GM21526 (cell line): ENCODE measurements at regions not wholly inside any gene's neighbourhood (a gene's known extent, or its start where the extent isn't known, plus 50 kb on each side); places are given as distances from the start of the nearest gene placed in this dataset.

Source experiments
- ATAC-seq: cut with Tn5 transposase; IDR thresholded peaks from one replicate; pipeline ENCODE4 v1.9.1; 2021; ENCODE audit warnings: moderate library complexity; ENCODE audit not compliant: unreplicated experiment, low FRiP score

DNA sequence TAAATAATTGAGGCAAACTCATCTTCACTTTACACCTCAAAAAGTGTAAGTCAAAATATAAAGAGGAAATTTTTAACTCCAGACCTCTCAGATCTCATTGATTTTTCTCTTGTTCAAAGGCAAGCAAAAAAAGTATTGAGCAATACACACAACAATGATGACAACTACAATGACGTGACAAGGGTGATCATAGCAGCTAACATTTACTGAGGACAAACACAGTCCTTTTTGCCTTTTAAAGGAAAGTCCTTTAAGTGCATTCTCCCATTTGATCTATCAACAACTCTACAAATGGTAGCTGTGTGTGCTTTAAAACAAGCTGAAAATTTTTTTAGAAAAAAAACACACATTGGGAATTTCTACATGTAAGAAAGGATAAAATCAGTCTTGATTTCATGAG is 123.5 kb upstream of the CTAGE1 start:
- no peak for ATAC-seq

DNA sequence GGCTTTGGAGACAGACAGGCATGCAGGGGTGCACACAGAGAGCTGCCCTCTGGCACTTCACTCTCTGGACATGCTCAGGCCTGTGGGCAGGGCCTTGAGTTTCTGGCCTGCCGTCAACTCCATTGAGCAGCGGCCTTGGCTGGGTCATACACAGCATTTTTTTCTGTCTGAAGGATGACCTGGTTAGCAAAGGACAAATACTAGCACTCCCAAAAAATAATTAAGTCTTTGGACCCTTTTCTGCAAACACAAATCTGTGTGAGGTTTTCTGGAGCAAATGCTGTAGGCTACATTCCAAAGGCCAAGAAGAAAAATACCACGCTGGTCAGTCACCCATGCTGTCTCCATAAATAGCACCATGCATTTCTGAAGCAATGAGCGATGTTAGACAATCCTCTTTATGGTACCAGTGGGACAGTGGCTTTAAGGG is 124.7 kb upstream of the CTAGE1 start:
- no peak for ATAC-seq

DNA sequence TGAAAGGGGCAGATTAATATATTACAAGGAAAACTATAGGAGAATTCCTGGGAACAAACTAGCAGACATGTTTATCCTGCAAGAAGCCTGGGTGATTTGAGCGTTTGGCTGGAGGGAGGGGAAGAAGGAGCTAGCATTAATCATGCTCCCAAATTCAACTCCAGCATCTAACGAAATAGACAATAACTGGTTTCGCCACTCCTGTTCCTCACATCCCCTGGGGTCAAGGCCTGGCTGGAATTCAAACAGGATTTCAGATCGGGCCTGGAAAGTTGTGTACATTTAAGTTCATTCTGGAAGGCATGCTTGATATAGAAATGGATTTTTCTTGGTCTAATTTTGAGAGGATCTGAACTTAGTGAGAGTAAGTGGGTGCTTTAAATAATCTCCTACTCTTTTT is 126.1 kb upstream of the CTAGE1 start:
- no peak for ATAC-seq

DNA sequence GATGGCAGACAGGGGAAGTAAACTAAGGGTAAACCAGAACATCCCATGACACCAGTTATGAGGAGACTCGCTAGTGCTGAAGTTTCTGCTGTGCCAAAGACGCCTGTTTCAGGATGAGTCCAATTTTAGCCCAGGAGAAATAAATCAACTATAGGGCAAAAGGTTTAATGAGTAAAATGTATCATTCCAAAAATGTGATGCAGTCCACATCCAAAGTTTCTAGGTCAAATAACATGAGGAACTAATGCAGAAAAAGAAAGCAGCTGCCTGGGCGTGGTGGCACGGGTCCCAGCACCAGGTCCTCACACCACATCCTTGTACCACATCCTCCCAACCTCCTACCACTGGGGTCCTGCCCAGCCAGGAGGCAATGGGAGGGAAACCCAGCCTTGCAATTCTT is 126.9 kb upstream of the CTAGE1 start:
- ATAC-seq = no peak

DNA sequence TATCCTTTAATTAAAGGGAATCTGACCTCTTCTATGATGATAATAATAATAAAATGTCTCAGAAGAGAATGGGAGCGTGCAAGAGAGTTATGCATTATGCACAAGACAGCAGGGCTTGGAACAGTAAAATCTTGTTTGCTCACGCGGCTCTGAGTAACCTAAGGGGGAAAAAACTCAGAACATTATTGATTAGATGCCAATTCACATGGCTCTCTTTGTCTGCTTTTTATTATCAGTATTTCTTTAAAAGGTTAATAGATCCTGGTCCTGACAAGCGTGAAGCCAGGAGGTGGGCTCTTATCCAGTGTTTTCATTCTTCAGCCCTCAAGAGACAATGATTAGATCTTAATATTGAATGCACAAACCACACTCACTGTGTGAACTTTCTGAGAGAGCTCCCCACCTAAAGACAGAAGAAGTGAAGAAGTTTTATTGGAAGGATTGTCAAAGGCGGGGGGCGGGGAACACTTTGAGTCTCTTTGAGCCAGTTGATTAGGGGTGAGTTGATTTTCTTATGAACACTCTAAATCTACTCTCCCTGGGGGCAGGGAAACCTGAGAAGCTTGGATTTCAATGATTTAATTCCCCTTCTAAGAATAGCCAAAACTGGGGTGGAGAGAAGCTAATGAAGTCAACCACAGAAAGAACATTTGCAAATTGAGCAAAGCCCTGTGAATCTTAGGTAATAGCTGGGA is 127.5 kb upstream of the CTAGE1 start:
- ATAC-seq = no peak

DNA sequence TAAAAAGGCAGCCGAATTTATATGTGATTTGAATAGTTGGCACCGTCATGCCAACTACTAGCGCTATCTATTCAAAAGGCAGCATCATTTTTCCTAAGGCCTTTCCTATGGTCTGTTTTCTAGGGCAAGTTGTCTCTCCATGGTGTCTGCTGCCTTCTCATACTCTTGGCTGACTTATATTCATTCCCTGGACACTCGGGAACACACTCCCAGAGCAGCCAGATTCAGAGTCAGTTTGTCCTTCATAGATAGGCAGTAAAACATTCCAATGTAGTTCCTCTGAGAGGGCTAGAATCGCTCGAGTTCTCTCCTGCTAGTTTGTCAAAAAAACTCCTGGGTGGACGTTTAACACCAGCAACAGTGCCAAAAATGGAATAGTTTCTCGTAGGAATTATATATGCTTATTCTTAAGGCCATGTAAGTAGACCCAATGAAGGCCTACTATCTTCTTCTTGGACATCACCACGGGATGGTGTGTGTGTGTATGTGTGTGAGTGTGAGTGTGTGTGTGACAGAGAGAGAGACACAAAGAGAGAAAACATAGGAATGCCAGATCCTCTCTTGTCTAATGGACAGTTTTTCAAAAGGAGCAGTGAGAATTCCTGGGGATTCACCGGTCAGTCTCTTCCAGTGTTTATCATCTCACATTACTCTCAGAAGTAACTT is 129.3 kb upstream of the CTAGE1 start:
- no peak for ATAC-seq

DNA sequence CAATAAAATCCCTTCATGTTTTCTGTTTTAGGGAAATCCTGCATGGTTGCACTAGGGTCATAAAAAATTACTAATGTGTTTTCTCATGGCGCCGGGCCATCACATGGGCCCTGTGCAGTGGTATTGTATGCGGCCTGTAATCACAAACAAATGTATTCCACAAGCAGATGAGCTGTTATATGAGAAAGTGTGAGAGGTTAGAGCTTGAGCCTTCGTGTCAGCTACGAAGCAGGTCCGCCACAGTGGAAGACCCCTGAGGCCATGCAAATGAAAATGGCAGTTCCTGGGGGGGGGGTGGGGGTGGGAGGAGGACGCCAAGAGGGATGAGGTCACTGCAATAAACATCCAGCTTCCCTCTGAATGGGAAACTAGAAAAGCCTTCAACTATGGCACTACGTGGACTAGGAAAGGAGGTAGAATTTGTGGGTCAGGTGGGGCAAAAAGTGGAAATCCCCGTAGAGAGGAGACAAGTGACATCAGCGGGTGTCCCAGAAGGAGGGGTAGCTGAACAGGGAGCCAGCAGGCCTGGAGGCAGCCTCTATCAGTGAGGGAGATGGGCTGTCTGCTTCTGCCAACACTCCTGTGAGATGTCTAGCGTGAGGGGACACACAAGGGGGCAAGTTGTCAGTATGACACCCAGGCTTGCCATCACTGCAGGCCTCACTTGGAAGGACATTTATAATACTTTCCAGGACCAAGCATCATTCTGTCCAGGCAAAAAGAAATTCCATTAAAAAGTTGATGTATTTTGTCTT is 130.3 kb upstream of the CTAGE1 start:
- no peak for ATAC-seq

DNA sequence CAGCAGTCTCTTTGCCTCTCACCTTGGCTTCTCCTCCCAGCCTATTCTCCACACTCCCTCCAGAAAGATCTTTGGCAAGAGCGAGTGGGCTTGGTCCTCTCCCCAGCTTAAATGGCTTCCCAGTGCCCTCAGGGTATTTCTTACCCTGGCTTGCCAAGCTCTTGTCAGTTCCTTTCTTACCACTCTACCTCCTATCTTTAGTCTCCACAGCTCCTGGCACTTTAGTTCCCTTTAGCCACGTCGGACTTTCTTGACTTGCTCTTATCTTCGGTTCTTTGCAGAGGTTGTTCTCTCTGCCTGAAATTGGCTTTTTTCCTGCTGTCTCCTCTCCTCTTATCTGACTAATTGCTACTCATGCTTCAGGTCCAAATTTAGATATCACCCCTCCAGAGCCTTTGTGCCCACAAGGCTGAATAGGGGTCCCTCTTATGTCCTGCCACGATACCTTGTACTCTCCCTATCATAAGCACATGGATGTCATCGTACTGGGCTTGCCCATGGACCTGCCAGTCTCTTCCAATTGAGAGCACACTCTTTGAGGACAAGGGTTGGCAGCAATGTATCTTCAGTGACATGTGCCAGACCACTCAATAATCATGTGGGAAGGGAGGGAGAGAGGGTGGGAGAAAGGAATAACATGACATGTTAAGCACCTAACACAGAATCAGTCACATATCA is 131.7 kb upstream of the CTAGE1 start:
- no peak for ATAC-seq

DNA sequence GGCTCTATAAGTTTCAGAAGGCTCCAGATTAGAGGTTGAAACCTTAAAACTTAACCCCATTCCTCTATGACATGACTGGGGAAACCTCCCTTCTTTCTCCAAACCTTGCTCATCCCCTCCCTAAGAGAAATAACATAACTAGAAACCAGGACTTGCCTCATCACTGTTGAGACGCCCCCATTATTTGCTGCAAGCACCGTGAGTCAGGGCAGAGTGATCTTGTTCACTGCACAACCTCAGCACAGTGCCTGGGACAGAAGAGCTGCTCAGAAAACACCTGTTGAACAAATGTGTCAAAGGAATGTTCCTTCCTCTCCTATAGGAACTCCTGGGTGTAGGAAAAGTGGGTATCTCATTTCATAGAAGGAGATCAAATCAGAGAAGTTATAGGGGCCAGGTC is 132.7 kb upstream of the CTAGE1 start:
- no peak for ATAC-seq

DNA sequence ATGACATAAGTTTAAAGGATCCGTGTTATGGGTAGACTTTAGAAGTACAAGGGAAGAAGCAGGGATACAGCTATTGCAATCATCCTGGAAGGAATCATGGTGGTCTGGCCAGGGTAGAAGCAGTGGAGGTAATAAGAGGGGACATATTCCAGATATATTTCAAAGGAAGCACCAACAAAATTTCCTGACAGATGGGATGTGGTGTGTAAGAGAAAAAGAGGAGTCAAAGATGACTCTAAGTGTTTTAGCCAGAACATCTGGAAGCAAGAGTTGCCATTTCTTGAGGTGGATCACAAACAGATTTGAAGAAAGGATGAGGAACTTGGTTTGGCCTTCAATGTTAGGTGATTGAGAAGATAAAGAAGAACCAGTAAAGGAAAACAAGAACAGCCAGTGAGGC is 133.1 kb upstream of the CTAGE1 start:
- no peak for ATAC-seq

DNA sequence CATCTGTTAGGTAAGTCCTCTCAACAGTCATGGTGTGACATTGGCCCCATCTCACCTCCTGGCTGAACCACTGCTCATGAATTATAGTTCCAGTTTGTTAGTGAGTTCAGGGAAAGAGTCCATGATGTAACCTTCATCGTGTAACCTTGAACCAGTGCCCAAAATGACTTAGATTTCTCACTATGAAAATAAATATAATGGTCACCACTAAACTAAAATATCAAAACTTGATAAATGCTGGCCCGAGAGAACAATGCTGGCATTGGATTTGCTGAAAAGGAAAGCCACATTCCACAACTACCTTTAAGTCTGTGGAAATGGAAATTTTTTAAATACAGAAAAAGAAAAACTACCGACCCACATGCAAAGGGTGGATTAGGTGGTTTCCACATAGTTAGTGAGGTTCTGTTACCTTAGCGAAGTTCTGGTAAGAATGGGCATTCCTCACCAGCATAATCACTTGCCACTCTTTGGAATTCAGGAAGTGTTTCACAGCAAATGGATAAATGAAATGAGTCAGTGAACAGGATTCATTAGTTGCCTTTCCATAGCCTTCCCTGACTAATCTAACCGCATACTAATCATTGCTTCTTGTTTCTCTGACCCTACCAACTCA is 133.9 kb upstream of the CTAGE1 start:
- ATAC-seq = no peak

DNA sequence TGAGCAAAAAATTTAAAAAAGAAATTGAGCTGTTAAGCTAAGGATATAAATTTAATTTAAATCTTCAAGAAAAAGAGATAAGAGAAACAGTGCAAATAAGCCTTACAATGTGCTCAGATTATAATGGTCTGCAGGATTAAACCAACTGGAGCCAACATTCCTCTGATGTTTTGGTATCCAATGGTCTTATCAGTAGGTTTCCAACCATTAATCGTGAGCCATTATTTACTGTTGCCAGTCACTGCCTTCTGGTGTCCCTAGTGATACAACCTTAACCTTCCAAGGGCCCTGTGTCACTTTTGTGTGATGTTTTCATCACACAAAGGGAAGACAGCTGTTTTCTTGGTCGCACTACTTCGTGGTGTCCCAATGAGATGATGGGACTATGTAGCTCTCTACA is 134.5 kb upstream of the CTAGE1 start:
- ATAC-seq = no peak

DNA sequence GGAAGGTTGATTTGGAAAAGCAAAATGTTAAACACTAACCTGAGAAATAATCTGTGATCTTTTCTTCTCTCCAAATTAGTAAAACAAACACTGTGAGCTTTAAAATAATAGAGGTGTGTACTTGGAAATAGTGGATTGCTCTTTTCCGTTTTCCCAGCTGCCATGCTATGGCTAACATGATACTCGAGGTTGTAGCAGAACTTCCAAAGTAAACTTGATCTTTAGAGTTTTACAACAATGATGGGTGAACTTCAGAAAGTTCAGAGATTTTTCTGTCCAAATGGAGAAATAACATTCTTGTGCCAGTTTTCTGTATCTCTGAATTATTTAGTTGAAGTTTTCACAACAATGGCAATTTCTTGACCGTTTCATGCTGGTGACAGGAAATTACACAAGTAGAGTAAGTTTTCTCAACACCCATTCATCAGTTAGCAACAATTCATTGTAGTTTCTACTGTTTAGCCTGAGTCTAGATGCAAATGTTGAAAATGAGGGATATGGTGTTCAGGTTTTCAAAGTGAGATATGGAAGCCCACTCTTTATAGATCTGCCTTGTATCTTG is 135.3 kb upstream of the CTAGE1 start:
- no peak for ATAC-seq

DNA sequence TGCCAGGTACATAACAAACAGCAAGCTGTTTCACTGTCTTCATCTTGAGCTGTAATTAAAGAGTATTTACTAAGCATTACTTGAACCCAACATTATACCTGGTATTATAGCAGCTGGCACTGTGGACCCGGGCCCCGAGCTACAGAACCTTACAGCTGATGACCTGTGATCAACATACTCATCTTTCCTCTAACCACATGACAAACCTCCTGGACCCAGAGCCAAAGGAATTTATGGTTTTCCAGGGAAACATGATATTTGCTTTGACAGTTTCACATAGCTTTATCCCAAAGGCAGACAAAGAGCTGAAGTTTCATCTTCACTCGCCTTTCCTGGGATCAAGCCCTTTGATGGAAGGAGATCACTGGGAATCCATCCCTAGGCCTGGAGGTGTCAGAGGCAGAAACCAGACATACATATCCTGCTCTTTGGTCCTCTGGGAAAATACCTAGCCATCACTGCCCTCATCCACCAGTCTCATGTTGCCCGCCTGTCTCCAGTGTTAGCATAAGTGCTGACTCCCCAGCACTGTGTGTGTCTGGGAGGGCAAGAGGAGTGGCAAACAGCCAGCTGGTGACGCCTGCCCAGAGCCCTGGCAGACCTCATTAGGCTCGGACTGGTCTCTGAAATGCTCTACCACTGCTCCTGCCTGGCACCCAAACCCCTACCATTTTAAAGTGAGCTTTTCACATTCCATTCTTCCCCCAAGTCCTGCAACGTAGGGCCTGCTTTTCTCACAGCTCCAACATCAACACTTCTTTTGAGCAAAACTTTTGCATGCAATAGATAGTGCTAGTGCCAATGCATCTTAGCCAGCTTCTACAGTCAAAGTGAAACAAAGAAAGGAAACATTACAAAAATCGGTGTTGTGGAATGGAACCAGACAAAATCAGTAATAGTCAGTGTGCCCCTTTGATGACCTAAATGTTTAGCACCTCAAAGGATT is 138.8 kb upstream of the CTAGE1 start:
- ATAC-seq = no peak

DNA sequence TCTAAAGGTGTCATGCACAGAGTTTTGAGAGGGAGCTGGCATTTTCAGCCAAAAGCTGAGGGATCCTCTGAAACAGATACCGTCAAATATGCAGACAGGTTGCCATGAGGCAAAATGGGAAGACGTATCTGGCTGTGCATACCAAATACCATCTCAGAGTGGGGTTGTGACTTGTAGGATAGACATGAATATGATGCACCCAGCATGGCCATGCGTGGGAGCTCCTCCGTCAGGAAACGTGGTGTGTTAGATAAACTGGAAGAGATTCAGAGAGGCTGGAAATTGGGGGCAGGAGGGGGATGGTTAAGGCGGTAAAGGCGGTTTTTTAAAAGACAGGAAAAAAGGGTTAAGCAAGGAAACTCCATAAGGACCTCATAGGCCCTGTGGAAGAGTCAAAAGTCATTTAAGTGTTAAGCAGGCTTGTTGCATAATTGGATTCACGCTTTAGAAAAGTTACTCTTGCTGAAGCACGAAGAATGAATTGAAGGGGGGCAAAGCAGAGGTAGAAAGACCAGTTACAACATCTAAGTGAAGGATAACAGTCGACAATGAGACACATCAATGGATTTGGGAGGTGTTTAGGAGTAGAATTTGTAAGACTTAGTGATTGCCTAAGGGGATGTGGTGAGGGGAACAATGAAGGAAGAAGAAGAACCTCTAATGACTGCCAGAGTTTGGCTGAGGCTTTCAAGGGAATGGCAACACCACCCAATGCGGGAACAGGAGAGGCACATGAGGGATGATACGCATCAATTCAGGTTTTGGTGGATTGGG is 139.6 kb upstream of the CTAGE1 start:
- ATAC-seq = no peak

DNA sequence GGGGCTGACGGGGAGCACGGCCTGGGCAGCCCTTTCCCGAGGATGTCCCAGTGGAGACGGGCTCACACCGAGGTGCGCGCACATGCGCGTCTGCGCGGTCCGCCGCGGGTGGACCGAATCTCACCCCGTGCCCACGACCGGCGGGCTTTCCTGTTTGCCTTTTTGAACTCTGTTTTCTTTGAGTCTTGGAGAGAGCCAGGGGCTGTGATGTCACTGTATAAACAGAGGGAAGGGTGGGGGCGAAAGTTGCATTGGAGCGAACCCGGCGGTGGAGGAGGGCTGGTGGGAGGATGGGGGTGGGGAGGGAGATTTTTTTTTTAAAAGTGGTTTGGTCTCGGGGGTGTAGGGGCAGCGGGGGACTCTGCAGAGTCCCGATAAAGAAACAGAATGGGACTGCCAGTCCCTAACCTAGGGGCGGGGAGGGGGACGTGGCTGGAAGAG is 141.2 kb upstream of the CTAGE1 start:
- ATAC-seq = no peak

DNA sequence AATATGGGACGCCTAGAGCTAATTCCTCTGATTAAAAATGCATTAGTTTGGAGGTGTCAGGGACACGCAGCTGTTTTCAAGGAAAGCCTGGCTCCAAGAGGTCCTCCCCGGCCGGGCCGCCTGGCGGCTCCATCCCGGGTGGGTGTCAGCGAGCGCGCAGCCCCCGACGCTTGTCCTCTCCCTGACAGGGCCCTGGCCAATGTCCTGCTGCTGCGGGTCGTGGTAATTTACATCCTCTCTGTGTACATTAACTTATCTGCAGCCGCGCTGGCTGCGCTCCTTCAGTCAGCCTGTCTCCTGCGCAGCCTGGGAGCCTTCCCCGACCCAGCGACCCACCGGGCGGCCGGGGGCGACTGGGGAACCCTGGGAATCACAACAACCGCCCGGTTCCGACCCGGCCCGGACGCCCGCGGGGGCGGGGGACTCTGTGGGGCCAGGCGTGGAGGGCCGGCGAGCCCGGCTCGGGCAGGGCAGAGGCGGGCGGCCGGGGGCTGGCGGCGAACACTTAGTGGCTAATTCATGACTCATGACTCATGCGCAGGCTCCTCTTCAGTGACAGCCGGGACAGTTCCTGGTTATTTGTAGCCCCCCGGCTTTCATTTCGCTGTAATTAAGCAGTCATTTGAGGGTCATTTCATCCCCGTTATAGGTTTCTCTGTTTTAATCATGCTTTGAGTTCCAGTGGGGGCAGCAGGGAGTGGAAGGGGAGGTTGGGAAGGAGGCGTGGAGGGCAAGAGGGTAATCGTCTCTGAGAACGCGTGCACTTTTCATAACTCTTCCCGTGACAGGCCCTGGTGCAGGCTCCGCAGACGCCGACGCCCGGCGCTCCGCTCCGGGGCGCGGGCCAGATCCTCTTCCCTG is 141.9 kb upstream of the CTAGE1 start:
- no peak for ATAC-seq

DNA sequence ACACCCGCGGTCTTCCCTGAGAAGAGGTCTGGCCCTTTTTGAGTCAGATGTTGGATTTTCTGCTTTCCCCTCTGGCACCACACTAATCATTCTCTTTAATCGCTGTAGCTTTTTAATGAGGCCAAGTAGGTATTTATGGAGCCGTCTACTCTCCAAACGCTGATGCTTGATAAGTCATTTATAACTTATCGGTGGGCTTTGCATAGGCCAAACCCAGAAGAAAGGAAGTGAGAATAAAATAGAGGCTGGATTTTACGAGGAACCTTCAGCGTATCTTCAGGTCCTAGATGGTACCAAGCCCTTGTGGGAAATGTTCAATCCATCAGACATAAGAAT is 142.5 kb upstream of the CTAGE1 start:
- ATAC-seq = no peak
